ENCODE measurements at regions not wholly inside any gene's neighbourhood (a gene's known extent, or its start where the extent isn't known, plus 50 kb on each side); places are given as distances from the start of the nearest gene placed in this dataset.

DNA sequence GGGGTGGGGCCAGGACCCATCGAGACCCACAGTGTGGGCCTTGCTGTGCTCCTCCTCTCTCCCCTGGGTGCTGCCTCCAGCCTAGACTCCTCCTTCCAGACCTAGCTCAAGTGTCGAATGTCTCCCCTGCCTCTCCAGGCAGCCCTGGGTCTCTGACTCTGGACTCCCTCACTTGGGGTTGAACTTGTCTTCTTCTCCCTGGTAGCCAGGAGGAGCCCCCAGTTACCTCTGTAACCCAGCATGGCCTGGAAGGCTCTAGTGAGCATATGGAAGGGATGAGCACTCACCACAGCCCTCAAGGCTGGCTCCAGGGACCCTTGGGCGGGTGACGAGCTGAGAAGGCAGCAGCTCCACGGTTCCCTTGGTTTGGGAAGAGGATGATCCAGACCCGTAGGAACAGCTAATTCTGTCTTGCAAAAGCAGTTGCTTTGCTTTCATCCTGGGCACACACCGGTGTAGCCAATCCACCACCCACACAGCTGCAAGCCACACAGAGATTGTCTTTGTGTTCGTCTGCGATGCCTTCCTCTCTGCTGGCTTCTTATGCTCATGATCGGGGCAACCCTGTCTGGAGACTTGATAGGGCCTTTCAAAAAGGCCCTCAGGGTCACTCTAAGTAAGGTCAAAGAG lies 52.3 kb upstream of the ANTXRL start:
- WGBS, 2 experiments (ENCODE audit: extremely low coverage in 1 of 2, insufficient coverage in 1 of 2, insufficient read length in 1 of 2, insufficient replicate concordance in 2 of 2, low coverage in 1 of 2, low lambda C conversion rate in 2 of 2, missing lambda C conversion rate in 1 of 2) = 92% methylated on average over 10 of the region's 10 CpGs; no CpG with 5 or more reads in 1 of the 2 experiments
- Histone ChIP-seq H2AFZ (ENCODE audit: low read length) (no peak overlapping the region; the same call in 1 of the 2 replicates), H3K27ac (ENCODE audit: low read depth, low read length) (no peak overlapping the region), H3K9ac (replicated peaks in 1 of 4; ENCODE audit: extremely low read depth in 1 of 4, low read depth in 3 of 4, low read length in 3 of 4) (no peak overlapping the region), H3K4me2 (ENCODE audit: insufficient read depth in 1 of 2, low read depth in 2 of 2, low read length in 2 of 2) (no peak overlapping the region), H3K14ac (ENCODE audit: insufficient read length) (no peak overlapping the region), H3K23me2 (ENCODE audit: low read depth, low read length) (no peaks in the 10 kb centered on the region), H3K36me3 (ENCODE audit: control insufficient read depth in 2 of 4, insufficient read depth in 4 of 4, low read length in 3 of 4) (no peaks in the 10 kb centered on the region), H2BK120ac (replicated peaks; ENCODE audit: low read depth, low read length) (no peak overlapping the region), H4K91ac (replicated peaks; ENCODE audit: insufficient read length, low read length) (no peak overlapping the region), H2BK5ac (ENCODE audit: low read depth, low read length) (0 out of 2 replicates have a peak overlapping the region, but pooled peaks have one; percentile 22), H3K27me3 (replicated peaks in 1 of 4; ENCODE audit: control insufficient read depth in 3 of 4, extremely low read depth in 1 of 4, insufficient read depth in 3 of 4, low read length in 3 of 4) (no peaks in the 10 kb centered on the region; a peak in 1 of 7 replicates), H3K79me1 (ENCODE audit: low read depth, low read length) (no peaks in the 10 kb centered on the region), H4K5ac (ENCODE audit: insufficient read length, low read depth, low read length) (no peak overlapping the region), H3K23ac (ENCODE audit: insufficient read length) (no peak overlapping the region), H3K79me2 (ENCODE audit: control insufficient read depth in 1 of 2, insufficient read depth in 2 of 2, low read length in 2 of 2) (no peaks in the 10 kb centered on the region), H4K8ac (ENCODE audit: extremely low read depth, insufficient read depth, low read length) (no peak overlapping the region; the same call in 1 of the 2 replicates), H2AK5ac (ENCODE audit: low read depth, low read length) (no peak overlapping the region), H3K18ac (ENCODE audit: extremely low read depth, low read length) (no peak overlapping the region), H3K56ac (replicated peaks; ENCODE audit: insufficient read length, low read depth, low read length) (no peak overlapping the region), H2BK15ac (ENCODE audit: low read length) (no peak overlapping the region), H2BK20ac (ENCODE audit: low read length) (no peak overlapping the region), H3K4ac (replicated peaks; ENCODE audit: insufficient read length, low read depth, low read length) (no peak overlapping the region), H2BK12ac (ENCODE audit: low read depth, low read length) (no peak overlapping the region), H3K9me3 (ENCODE audit: insufficient read depth in 2 of 2, low read depth in 1 of 2, low read length in 1 of 2) (no peaks in the 10 kb centered on the region), H4K20me1 (replicated peaks in 1 of 2; ENCODE audit: control insufficient read depth in 1 of 2, insufficient read depth in 2 of 2, low read length in 2 of 2) (no peaks in the 10 kb centered on the region), H3K4me3 (ENCODE audit: extremely low read depth in 1 of 4, insufficient read depth in 2 of 4, low read depth in 3 of 4, low read length in 4 of 4) (no peak overlapping the region), H3K4me1 (replicated peaks in 1 of 4; ENCODE audit: control insufficient read depth in 3 of 4, insufficient read depth in 4 of 4, low read length in 3 of 4) (no peaks in the 10 kb centered on the region)
- FAIRE-seq = no peak
- ChIA-PET POLR2A (ENCODE audit: partially characterized antibody) (no interaction called here), CTCF (ENCODE audit: partially characterized antibody) (interaction anchor here (0.9 to 10.3 kb wide), 4 partner anchors 8 to 65 kb away, joined by 3 to 93 read pairs (median 4); no protein-coding TSS in a partner anchor)
- DNase-seq (ENCODE audit: low read depth in 1 of 2, low spot score in 2 of 2) = peak in 1 of 2 experiments; percentile 41
- TF ChIP-seq CREB1 (IDR thresholded peaks at IDR 0.05) (no peak), SIN3A (conservative IDR thresholded peaks at IDR 0.05 in 1 of 2, IDR thresholded peaks at IDR 0.05 in 1 of 2; ENCODE audit: low read depth in 1 of 2, low read length in 2 of 2) (no peak), HDAC2 (IDR thresholded peaks at IDR 0.05; ENCODE audit: borderline replicate concordance in 1 of 2, low read depth in 2 of 2, low read length in 2 of 2) (no peak), JUN (IDR thresholded peaks at IDR 0.05; ENCODE audit: low read depth, low read length) (no peak), RNF2 (IDR thresholded peaks at IDR 0.05; ENCODE audit: borderline replicate concordance, low read depth, low read length, missing control alignments, poor library complexity, severe bottlenecking) (no peak), KDM4A (IDR thresholded peaks at IDR 0.05; ENCODE audit: low read depth, low read length, severe bottlenecking) (no peak), GTF2F1 (IDR thresholded peaks at IDR 0.05; ENCODE audit: borderline replicate concordance, low read depth, low read length) (no peak), ZNF274 (IDR thresholded peaks at IDR 0.05; ENCODE audit: borderline replicate concordance, extremely low read depth, low read length) (no peak), CHD2 (IDR thresholded peaks at IDR 0.05; ENCODE audit: low read length) (no peak)
- TF ChIP-seq, protein P1, sequence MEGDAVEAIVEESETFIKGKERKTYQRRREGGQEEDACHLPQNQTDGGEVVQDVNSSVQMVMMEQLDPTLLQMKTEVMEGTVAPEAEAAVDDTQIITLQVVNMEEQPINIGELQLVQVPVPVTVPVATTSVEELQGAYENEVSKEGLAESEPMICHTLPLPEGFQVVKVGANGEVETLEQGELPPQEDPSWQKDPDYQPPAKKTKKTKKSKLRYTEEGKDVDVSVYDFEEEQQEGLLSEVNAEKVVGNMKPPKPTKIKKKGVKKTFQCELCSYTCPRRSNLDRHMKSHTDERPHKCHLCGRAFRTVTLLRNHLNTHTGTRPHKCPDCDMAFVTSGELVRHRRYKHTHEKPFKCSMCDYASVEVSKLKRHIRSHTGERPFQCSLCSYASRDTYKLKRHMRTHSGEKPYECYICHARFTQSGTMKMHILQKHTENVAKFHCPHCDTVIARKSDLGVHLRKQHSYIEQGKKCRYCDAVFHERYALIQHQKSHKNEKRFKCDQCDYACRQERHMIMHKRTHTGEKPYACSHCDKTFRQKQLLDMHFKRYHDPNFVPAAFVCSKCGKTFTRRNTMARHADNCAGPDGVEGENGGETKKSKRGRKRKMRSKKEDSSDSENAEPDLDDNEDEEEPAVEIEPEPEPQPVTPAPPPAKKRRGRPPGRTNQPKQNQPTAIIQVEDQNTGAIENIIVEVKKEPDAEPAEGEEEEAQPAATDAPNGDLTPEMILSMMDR (IDR thresholded peaks at IDR 0.05; ENCODE audit: control extremely low read depth in 1 of 3, insufficient read depth in 1 of 3, low read depth in 1 of 3, low read length in 3 of 3) = no peak
